ENCODE measurements at regions not wholly inside any gene's neighbourhood (a gene's known extent, or its start where the extent isn't known, plus 50 kb on each side); places are given as distances from the start of the nearest gene placed in this dataset.
A peak's percentile ranks its signal among the peaks of the same experiment; 100 is the strongest.

- no peak for TF ChIP-seq ZNF747 (tag by site-specific recombination; IDR thresholded peaks at IDR 0.05)
- TF ChIP-seq ZBTB7A (tag by site-specific recombination; IDR thresholded peaks at IDR 0.05; ENCODE audit: low read depth) = no peak
- TF ChIP-seq ZBTB21 (tag by site-specific recombination; IDR thresholded peaks at IDR 0.05) = no peak
- TF ChIP-seq ZNF639 (tag by site-specific recombination; IDR thresholded peaks at IDR 0.05) = no peak
- no peak for TF ChIP-seq ZNF354C (tag by site-specific recombination; IDR thresholded peaks at IDR 0.05; ENCODE audit: borderline replicate concordance, low read depth)
- TF ChIP-seq ZNF223 (tag by site-specific recombination; IDR thresholded peaks at IDR 0.05) = no peak
- TF ChIP-seq ELK4 (IDR thresholded peaks at IDR 0.05; ENCODE audit: borderline replicate concordance, low read depth, low read length) = no peak
- TF ChIP-seq ZNF433 (tag by site-specific recombination; IDR thresholded peaks at IDR 0.05; ENCODE audit: low read depth) = no peak
- peak; percentile 28; the same call in 1 of the 2 replicates for TF ChIP-seq WT1 (tag by site-specific recombination; IDR thresholded peaks at IDR 0.05)
- peak; percentile 66 for TF ChIP-seq ZBTB17 (tag by site-specific recombination; IDR thresholded peaks at IDR 0.05)
- peak; percentile 98 for TF ChIP-seq GLIS1 (tag by site-specific recombination; IDR thresholded peaks at IDR 0.05)
- TF ChIP-seq ZBTB10 (tag by site-specific recombination; IDR thresholded peaks at IDR 0.05) = no peak
- no peak for TF ChIP-seq ZNF777 (tag by site-specific recombination; IDR thresholded peaks at IDR 0.05; ENCODE audit: borderline replicate concordance)
- no peak for TF ChIP-seq ZNF677 (tag by site-specific recombination; IDR thresholded peaks at IDR 0.05)
- TF ChIP-seq ZSCAN23 (tag by site-specific recombination; IDR thresholded peaks at IDR 0.05) = no peak
- TF ChIP-seq BCL11A (tag by site-specific recombination; IDR thresholded peaks at IDR 0.05; ENCODE audit: low read depth) = no peak
- TF ChIP-seq TRIM28 (IDR thresholded peaks at IDR 0.05; ENCODE audit: borderline replicate concordance, low read length) = 0 out of 2 replicates have a peak, but pooled peaks have one; percentile 34
- no peak for TF ChIP-seq ZNF623 (tag by site-specific recombination; IDR thresholded peaks at IDR 0.05)
- TF ChIP-seq ZFHX2 (tag by site-specific recombination; conservative IDR thresholded peaks at IDR 0.05) = no peak
- TF ChIP-seq KLF10 (tag by site-specific recombination; IDR thresholded peaks at IDR 0.05) = no peak
- no peak for TF ChIP-seq FEZF1 (tag by site-specific recombination; IDR thresholded peaks at IDR 0.05)
- no peak for TF ChIP-seq ZNF335 (tag by site-specific recombination; conservative IDR thresholded peaks at IDR 0.05)
- no peak for TF ChIP-seq ZNF658 (tag by site-specific recombination; IDR thresholded peaks at IDR 0.05)
- no peak for TF ChIP-seq TCF7L2 (IDR thresholded peaks at IDR 0.05; ENCODE audit: borderline replicate concordance, low read depth, low read length)
- no peak for TF ChIP-seq ZNF48 (tag by site-specific recombination; IDR thresholded peaks at IDR 0.05)
- no peak for TF ChIP-seq ZNF704 (tag by site-specific recombination; IDR thresholded peaks at IDR 0.05)
- TF ChIP-seq KLF8 (tag by site-specific recombination; IDR thresholded peaks at IDR 0.05) = no peak
- TF ChIP-seq ZBTB8A (tag by site-specific recombination; IDR thresholded peaks at IDR 0.05) = no peak
- TF ChIP-seq ZNF416 (tag by site-specific recombination; IDR thresholded peaks at IDR 0.05) = no peak
- peak; percentile 54 for TF ChIP-seq PRDM10 (tag by site-specific recombination; IDR thresholded peaks at IDR 0.05)
- no peak for TF ChIP-seq ZNF239 (tag by site-specific recombination; IDR thresholded peaks at IDR 0.05)
- peak; percentile 32; the same call in 1 of the 2 replicates for TF ChIP-seq PRDM1 (tag by site-specific recombination; IDR thresholded peaks at IDR 0.05)
- no peak for TF ChIP-seq ZNF174 (tag by site-specific recombination; IDR thresholded peaks at IDR 0.05)
Measured at GRCh38 chr12:107330831-107331431, 237.6 kb upstream of the CRY1 start (continued).
